ENCODE measurements at regions not wholly inside any gene's neighbourhood (a gene's known extent, or its start where the extent isn't known, plus 50 kb on each side); places are given as distances from the start of the nearest gene placed in this dataset.

DNA sequence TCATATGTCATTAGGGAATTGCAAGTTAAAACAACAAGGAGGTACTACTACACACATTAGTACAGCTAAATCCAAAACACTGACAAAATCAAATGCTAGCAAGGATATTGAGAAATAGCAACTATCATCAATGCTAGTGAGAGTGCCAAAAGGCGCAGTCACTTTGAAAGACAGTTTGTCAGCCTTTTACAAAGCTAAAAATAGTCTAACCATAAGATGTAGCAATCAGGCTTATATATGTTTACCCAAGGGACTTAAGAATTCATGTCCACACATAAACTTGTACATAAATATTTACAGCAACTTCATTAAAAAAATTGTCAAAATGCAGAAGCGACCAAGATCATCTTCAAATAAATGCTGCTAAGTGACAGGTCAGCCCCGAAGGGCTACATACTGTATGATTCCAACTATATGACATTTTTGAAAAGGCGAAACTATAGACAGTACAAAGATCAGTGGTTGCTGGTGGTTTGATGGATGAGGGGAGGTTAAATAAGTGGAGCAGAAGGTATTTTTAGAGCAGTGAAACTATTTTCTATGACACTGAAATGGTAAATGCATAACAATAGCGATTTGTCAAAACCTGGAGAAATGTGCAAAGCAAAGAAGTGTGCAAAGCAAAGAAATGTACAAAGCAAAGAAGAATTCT, 704.8 kb downstream of the ARAP2 start:
- no peak overlapping the region for H3K4me2 ChIP-seq

DNA sequence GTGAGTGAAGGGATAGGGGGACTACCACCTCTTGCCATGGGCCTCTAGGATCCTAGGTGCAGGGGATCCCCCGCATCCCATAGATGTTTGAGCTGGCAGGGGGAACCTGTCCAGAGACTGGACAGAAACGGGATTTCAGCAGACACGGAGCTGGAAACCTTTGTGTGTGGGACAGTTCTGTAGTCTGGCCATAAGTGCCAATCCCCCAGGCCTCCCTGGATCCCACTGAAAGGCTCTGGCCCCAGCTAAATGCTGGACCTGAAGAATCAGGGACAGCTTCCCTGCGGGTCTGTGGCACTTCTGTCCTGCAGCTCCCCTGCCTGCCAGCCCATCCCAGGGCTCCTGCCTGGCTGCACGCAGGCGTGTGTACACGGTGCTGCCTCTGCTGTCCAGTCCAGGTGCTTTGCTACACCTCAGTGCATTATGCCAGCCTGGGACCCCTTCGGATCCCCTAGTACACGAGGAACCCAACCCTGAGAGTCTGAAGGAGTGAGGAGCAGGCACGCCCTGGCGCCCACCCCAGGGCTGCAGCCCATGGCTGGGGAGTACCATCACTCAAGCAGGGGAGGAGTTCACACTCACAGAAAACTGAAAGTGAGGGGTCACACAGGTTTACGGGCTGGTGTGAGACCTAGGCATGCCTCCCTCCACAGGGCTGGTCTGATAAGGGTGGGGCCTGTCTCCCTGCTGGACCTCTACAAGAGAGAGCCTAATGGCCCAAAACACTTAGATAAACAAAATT, 703.0 kb downstream of the ARAP2 start:
- FAIRE-seq (no peak), ATAC-seq (no peak), DNase-seq (ENCODE audit: low read depth in 1 of 2, low spot score in 1 of 2) (no peak)
- H3K4me2 ChIP-seq: no peak overlapping the region
- TF ChIP-seq BHLHE40 (IDR thresholded peaks at IDR 0.05; ENCODE audit: low read depth, low read length): no peak
- TF ChIP-seq, protein P1, sequence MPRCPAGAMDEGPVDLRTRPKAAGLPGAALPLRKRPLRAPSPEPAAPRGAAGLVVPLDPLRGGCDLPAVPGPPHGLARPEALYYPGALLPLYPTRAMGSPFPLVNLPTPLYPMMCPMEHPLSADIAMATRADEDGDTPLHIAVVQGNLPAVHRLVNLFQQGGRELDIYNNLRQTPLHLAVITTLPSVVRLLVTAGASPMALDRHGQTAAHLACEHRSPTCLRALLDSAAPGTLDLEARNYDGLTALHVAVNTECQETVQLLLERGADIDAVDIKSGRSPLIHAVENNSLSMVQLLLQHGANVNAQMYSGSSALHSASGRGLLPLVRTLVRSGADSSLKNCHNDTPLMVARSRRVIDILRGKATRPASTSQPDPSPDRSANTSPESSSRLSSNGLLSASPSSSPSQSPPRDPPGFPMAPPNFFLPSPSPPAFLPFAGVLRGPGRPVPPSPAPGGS (IDR thresholded peaks at IDR 0.05): no peak
- TF ChIP-seq, protein P2, sequence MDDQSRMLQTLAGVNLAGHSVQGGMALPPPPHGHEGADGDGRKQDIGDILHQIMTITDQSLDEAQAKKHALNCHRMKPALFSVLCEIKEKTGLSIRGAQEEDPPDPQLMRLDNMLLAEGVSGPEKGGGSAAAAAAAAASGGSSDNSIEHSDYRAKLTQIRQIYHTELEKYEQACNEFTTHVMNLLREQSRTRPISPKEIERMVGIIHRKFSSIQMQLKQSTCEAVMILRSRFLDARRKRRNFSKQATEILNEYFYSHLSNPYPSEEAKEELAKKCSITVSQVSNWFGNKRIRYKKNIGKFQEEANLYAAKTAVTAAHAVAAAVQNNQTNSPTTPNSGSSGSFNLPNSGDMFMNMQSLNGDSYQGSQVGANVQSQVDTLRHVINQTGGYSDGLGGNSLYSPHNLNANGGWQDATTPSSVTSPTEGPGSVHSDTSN (IDR thresholded peaks at IDR 0.05): no peak
- no peak for TF ChIP-seq TP53 (CRISPR knock-in tag; IDR thresholded peaks at IDR 0.05)
- TF ChIP-seq, protein P3, sequence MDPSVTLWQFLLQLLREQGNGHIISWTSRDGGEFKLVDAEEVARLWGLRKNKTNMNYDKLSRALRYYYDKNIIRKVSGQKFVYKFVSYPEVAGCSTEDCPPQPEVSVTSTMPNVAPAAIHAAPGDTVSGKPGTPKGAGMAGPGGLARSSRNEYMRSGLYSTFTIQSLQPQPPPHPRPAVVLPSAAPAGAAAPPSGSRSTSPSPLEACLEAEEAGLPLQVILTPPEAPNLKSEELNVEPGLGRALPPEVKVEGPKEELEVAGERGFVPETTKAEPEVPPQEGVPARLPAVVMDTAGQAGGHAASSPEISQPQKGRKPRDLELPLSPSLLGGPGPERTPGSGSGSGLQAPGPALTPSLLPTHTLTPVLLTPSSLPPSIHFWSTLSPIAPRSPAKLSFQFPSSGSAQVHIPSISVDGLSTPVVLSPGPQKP (IDR thresholded peaks at IDR 0.05; ENCODE audit: low read depth, low read length): no peak
- TF ChIP-seq, protein P4, sequence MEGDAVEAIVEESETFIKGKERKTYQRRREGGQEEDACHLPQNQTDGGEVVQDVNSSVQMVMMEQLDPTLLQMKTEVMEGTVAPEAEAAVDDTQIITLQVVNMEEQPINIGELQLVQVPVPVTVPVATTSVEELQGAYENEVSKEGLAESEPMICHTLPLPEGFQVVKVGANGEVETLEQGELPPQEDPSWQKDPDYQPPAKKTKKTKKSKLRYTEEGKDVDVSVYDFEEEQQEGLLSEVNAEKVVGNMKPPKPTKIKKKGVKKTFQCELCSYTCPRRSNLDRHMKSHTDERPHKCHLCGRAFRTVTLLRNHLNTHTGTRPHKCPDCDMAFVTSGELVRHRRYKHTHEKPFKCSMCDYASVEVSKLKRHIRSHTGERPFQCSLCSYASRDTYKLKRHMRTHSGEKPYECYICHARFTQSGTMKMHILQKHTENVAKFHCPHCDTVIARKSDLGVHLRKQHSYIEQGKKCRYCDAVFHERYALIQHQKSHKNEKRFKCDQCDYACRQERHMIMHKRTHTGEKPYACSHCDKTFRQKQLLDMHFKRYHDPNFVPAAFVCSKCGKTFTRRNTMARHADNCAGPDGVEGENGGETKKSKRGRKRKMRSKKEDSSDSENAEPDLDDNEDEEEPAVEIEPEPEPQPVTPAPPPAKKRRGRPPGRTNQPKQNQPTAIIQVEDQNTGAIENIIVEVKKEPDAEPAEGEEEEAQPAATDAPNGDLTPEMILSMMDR (IDR thresholded peaks at IDR 0.05): no peak
- TF ChIP-seq JUN (IDR thresholded peaks at IDR 0.05): no peak
- no peak for TF ChIP-seq MAFK (IDR thresholded peaks at IDR 0.05; ENCODE audit: partially characterized antibody)
- TF ChIP-seq GATA3 (IDR thresholded peaks at IDR 0.05; ENCODE audit: borderline replicate concordance): no peak
- TF ChIP-seq HOXB5 (CRISPR knock-in tag; IDR thresholded peaks at IDR 0.05): no peak
- no peak overlapping the region for H3K4me3 ChIP-seq
- no peaks in the 10 kb centered on the region; the same call in 2 of the 3 replicates for H3K9me3 ChIP-seq
- CTCF ChIA-PET: no interaction called here
- POLR2A ChIA-PET: no interaction called here
- 34% methylated on average over 4 of the region's 12 CpGs for WGBS (ENCODE audit: missing lambda C conversion rate)
- H3K27ac ChIP-seq: no peak overlapping the region
- no peaks in the 10 kb centered on the region for H3K4me1 ChIP-seq

More for the DNA sequence above, 704.8 kb downstream of the ARAP2 start:
- Histone ChIP-seq H3K9me3 (no peaks in the 10 kb centered on the region; the same call in 2 of the 3 replicates), H3K27ac (no peak overlapping the region), H3K4me3 (no peak overlapping the region), H3K4me1 (no peaks in the 10 kb centered on the region)
- POLR2A ChIA-PET: no interaction called here
- no peak for TF ChIP-seq FOSB (CRISPR knock-in tag; IDR thresholded peaks at IDR 0.05)
- TF ChIP-seq EHMT2 (IDR thresholded peaks at IDR 0.05; ENCODE audit: low read depth): no peak
- TF ChIP-seq, protein P3 (IDR thresholded peaks at IDR 0.05; ENCODE audit: low read depth, low read length): no peak
- no peak for TF ChIP-seq ZFP36 (IDR thresholded peaks at IDR 0.05; ENCODE audit: borderline replicate concordance, partially characterized antibody)
- TF ChIP-seq NFE2L2 (conservative IDR thresholded peaks at IDR 0.05; ENCODE audit: low read length): no peak
- TF ChIP-seq ESRRA (IDR thresholded peaks at IDR 0.05; ENCODE audit: borderline replicate concordance, low read length): no peak
- no peak for TF ChIP-seq RFX5 (IDR thresholded peaks at IDR 0.05)
- TF ChIP-seq CHD2 (IDR thresholded peaks at IDR 0.05; ENCODE audit: low read length, partially characterized antibody): no peak
- TF ChIP-seq, protein P4 (IDR thresholded peaks at IDR 0.05): no peak
- TF ChIP-seq, protein P5, sequence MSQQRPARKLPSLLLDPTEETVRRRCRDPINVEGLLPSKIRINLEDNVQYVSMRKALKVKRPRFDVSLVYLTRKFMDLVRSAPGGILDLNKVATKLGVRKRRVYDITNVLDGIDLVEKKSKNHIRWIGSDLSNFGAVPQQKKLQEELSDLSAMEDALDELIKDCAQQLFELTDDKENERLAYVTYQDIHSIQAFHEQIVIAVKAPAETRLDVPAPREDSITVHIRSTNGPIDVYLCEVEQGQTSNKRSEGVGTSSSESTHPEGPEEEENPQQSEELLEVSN (IDR thresholded peaks at IDR 0.05; ENCODE audit: borderline replicate concordance, low read depth): no peak
- no peak for TF ChIP-seq CEBPB (IDR thresholded peaks at IDR 0.05)
- TF ChIP-seq BHLHE40 (IDR thresholded peaks at IDR 0.05; ENCODE audit: low read depth, low read length): no peak
- TF ChIP-seq, protein P6, sequence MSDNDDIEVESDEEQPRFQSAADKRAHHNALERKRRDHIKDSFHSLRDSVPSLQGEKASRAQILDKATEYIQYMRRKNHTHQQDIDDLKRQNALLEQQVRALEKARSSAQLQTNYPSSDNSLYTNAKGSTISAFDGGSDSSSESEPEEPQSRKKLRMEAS (IDR thresholded peaks at IDR 0.05): no peak
- TF ChIP-seq HEYL (CRISPR knock-in tag; IDR thresholded peaks at IDR 0.05): no peak
- TF ChIP-seq KDM1A (IDR thresholded peaks at IDR 0.05; ENCODE audit: low read depth): no peak
- no peak for TF ChIP-seq TFCP2L1 (CRISPR knock-in tag; IDR thresholded peaks at IDR 0.05)
- no peak for TF ChIP-seq POLR2A (IDR thresholded peaks at IDR 0.05; ENCODE audit: low read length)
- TF ChIP-seq HOXB13 (CRISPR knock-in tag; IDR thresholded peaks at IDR 0.05; ENCODE audit: low read depth): no peak
- TF ChIP-seq NR3C1 (IDR thresholded peaks at IDR 0.05): no peak
- TF ChIP-seq MAZ (IDR thresholded peaks at IDR 0.05; ENCODE audit: borderline replicate concordance, low read depth, low read length): no peak
- ATAC-seq: no peak
- no peak for FAIRE-seq
- CTCF ChIA-PET: no interaction called here
- DNase-seq (ENCODE audit: low read depth in 1 of 2, low spot score in 1 of 2): no peak
- 41% methylated on average over 5 of the region's 5 CpGs for WGBS (ENCODE audit: missing lambda C conversion rate)
